HepG2 (cell line): ENCODE measurements at regions not wholly inside any gene's neighbourhood (a gene's known extent, or its start where the extent isn't known, plus 50 kb on each side); places are given as distances from the start of the nearest gene placed in this dataset.

Experiments used
- ATAC-seq: fragments of 200-7000 bp; cut with Tn5 transposase; 3 replicates; pipeline ENCODE4 v1.9.1; 2020; ENCODE audit warnings: mild to moderate bottlenecking, moderate library complexity
- BruUV-seq: library from RNA; stranded (reverse); fragments of 400-500 nt; replicated peaks from 2 replicates; lab custom pipeline; 2021; lab: Mats Ljungman, UMichigan
- CTCF ChIA-PET: fragments of 300-600 bp; formaldehyde crosslinking; extraction: SDS; loops from one replicate; lab custom pipeline; 2021; ENCODE audit warnings: low total read pairs, inconsistent platforms, low intra/inter-chr PET ratio; lab: Yijun Ruan, JAX
- POLR2A ChIA-PET: fragments of 350-600 bp; sonication (Branson Sonifier 250); formaldehyde crosslinking; loops from one replicate; lab custom pipeline; 2020; ENCODE audit warnings: antibody characterized with exemption, inconsistent platforms; lab: Yijun Ruan, JAX
- DNase-seq: peaks from one replicate; pipeline ENCODE4 v3.0.0-alpha.2; 2015; ENCODE audit warnings: low spot score
- FAIRE-seq: peaks from 3 replicates; lab custom pipeline; 2011; peaks lifted over from hg19 to GRCh38; lab: Jason Lieb, UNC
- H2AFZ ChIP-seq: one replicate; pipeline ENCODE4 v1.6.1; 2011; ENCODE audit warnings: low read length, inconsistent platforms
- H3K27ac ChIP-seq: fragments of 300-600 bp; 3 replicates; pipeline ENCODE4 v1.8.0; 2011; ENCODE audit warnings: mixed run types, mild to moderate bottlenecking, mixed read lengths, low read length, inconsistent platforms; ENCODE audit not compliant: insufficient read depth; ENCODE audit errors: extremely low read length
- H3K27me3 ChIP-seq, 2 experiments: fragments of 200-600 bp in 1 of 2; 2 replicates in 1 of 2; 3 replicates in 1 of 2; pipeline versions ENCODE4 v1.6.0 to v1.8.0; 2011; ENCODE audit warnings: low read length in 2 of 2, mild to moderate bottlenecking in 2 of 2, moderate library complexity in 2 of 2, inconsistent platforms in 1 of 2; ENCODE audit not compliant: insufficient read depth in 2 of 2, control insufficient read depth in 1 of 2
- H3K36me3 ChIP-seq, 2 experiments: fragments of 200-600 bp in 1 of 2; replicated peaks in 1 of 2; 2 replicates in 1 of 2; 3 replicates in 1 of 2; pipeline versions ENCODE4 v1.5.1 to v1.8.0; 2011; ENCODE audit warnings: low read length in 2 of 2, inconsistent platforms in 1 of 2; ENCODE audit not compliant: insufficient read depth in 2 of 2, control insufficient read depth in 1 of 2
- H3K4me1 ChIP-seq: 2 replicates; pipeline ENCODE4 v1.5.1; 2012; ENCODE audit warnings: low read length, inconsistent platforms; ENCODE audit not compliant: insufficient read depth
- H3K4me2 ChIP-seq: 2 replicates; pipeline ENCODE4 v1.6.0; 2011; ENCODE audit warnings: low read depth, low read length, inconsistent platforms
- H3K4me3 ChIP-seq, 3 experiments: fragments of 200-600 bp in 1 of 3; sonication (generic), shearing (Covaris generic) in 1 of 3; replicated peaks in 1 of 3; 2 replicates each; pipeline ENCODE4 v1.5.1; 2011 to 2016; ENCODE audit warnings: low read length in 3 of 3, inconsistent platforms in 2 of 3, low read depth in 2 of 3, mild to moderate bottlenecking in 2 of 3, control low read depth in 1 of 3, mixed read lengths in 1 of 3; ENCODE audit not compliant: insufficient read depth in 1 of 3
- H3K79me2 ChIP-seq: one replicate; pipeline ENCODE4 v1.6.1; 2011; ENCODE audit warnings: low read length, inconsistent platforms; ENCODE audit not compliant: insufficient read depth
- H3K9ac ChIP-seq: 2 replicates; pipeline ENCODE4 v1.6.0; 2011; ENCODE audit warnings: mild to moderate bottlenecking, low read depth, low read length, inconsistent platforms; ENCODE audit not compliant: insufficient read depth
- H3K9me3 ChIP-seq: 2 replicates; pipeline ENCODE4 v1.5.1; 2012; ENCODE audit warnings: mild to moderate bottlenecking, low read length
- H4K20me1 ChIP-seq: 2 replicates; pipeline ENCODE4 v1.6.0; 2011; ENCODE audit warnings: inconsistent platforms, mild to moderate bottlenecking, low read length, moderate library complexity; ENCODE audit not compliant: insufficient read depth
- AKNA ChIP-seq: sonication (generic); formaldehyde crosslinking; IDR thresholded peaks from 2 replicates; pipeline ENCODE4 v1.4.0; 2020; ENCODE audit warnings: missing genetic modification reagents, borderline replicate concordance
- DZIP1 ChIP-seq: sonication (generic); formaldehyde crosslinking; IDR thresholded peaks from 2 replicates; pipeline ENCODE4 v1.5.0; 2020; ENCODE audit warnings: mild to moderate bottlenecking, missing genetic modification reagents
- EHMT2 ChIP-seq: fragments of 200-600 bp; sonication (generic); IDR thresholded peaks from 2 replicates; pipeline ENCODE4 v1.7.0; 2017; ENCODE audit warnings: antibody characterized with exemption, low read depth, low read length, borderline replicate concordance
- FIP1L1 ChIP-seq: fragments of 200-400 bp; formaldehyde crosslinking; IDR thresholded peaks from 2 replicates; pipeline ENCODE4 v1.6.1; 2018; ENCODE audit warnings: low read depth, mild to moderate bottlenecking, low read length, moderate library complexity, borderline replicate concordance; ENCODE audit not compliant: insufficient read depth
- FOXA1 ChIP-seq, 2 experiments: fragments of 450-650 bp in 1 of 2; sonication (generic) in 1 of 2; formaldehyde crosslinking in 1 of 2; IDR thresholded peaks; 2 replicates each; pipeline versions ENCODE4 v1.4.0 to v1.6.1; 2016 to 2020; ENCODE audit warnings: missing genetic modification reagents in 1 of 2
- HNRNPL ChIP-seq: fragments of 200-400 bp; formaldehyde crosslinking; IDR thresholded peaks from 2 replicates; pipeline ENCODE4 v1.6.1; 2017; ENCODE audit warnings: mild to moderate bottlenecking, low read depth, low read length
- SRSF4 ChIP-seq: fragments of 200-400 bp; formaldehyde crosslinking; IDR thresholded peaks from one replicate; pipeline ENCODE4 v1.6.1; 2018; ENCODE audit warnings: mild to moderate bottlenecking, low read depth, low read length, moderate library complexity; ENCODE audit not compliant: poor library complexity, severe bottlenecking
- TOPORS ChIP-seq: sonication (generic); formaldehyde crosslinking; IDR thresholded peaks from 2 replicates; pipeline ENCODE4 v1.8.0; 2023; ENCODE audit warnings: mild to moderate bottlenecking, missing genetic modification reagents
- USF2 ChIP-seq, 2 experiments: sonication (generic) in 1 of 2; formaldehyde crosslinking in 1 of 2; IDR thresholded peaks; 2 replicates each; pipeline versions ENCODE4 v1.5.1 to v1.6.1; 2011 to 2020; ENCODE audit warnings: borderline replicate concordance in 1 of 2, low read depth in 1 of 2, low read length in 1 of 2, mild to moderate bottlenecking in 1 of 2, missing genetic modification reagents in 1 of 2, moderate library complexity in 1 of 2
- ZNF160 ChIP-seq: sonication (generic); formaldehyde crosslinking; IDR thresholded peaks from 2 replicates; pipeline ENCODE4 v1.8.0; 2022; ENCODE audit warnings: mild to moderate bottlenecking, inconsistent platforms, missing genetic modification reagents
- ZNF260 ChIP-seq: sonication (generic); formaldehyde crosslinking; IDR thresholded peaks from 2 replicates; pipeline ENCODE4 v1.4.0; 2020; ENCODE audit warnings: missing genetic modification reagents, low read depth, mild to moderate bottlenecking, borderline replicate concordance
- ZNF878 ChIP-seq: sonication (generic); formaldehyde crosslinking; IDR thresholded peaks from 2 replicates; pipeline ENCODE4 v1.8.1; 2023; ENCODE audit warnings: mild to moderate bottlenecking, missing genetic modification reagents, moderate library complexity
- WGBS: methylation state at CpG from one replicate; pipeline ENCODE4 v1.1.6; 2017; ENCODE audit warnings: low lambda C conversion rate; 5-methylcytosine and 5-hydroxymethylcytosine counted together
- in situ Hi-C: cut with HindIII; loops from 2 replicates; pipeline ENCODE4 v1.10.0; 2017; ENCODE audit warnings: low pct_unique_long_range_greater_than_20kb; ENCODE audit not compliant: extremely low pct_ligation_motif_present
- intact Hi-C: fragments of 100-400 bp; cut with micrococcal nuclease; formaldehyde crosslinking; loops from one replicate; pipeline ENCODE4 v1.10.0; 2022; ENCODE audit not compliant: unreplicated experiment

GRCh38 chr2:16214861-16215260 lies 274.5 kb downstream of the MYCN start:
- intact Hi-C loops (loop anchor here (10.0 kb wide), 2 partner anchors 140 to 180 kb away; no protein-coding TSS in a partner anchor), in situ Hi-C loops (loop anchor here (5.0 kb wide), 1 partner anchor 273 kb away; the partner anchor contains the start of gene MYCN)
- Histone ChIP-seq H3K79me2 (no peaks in the 10 kb centered on the region), H3K27ac (no peak overlapping the region), H3K9me3 (no peaks in the 10 kb centered on the region), H3K4me1 (no peaks in the 10 kb centered on the region), H2AFZ (no peak overlapping the region), H3K27me3 (peaks cover 0 to 13% of the 10 kb centered on the region in 2 experiments; a peak in 3 of 5 replicates), H4K20me1 (no peaks in the 10 kb centered on the region), H3K4me2 (no peak overlapping the region), H3K4me3 (no peak overlapping the region), H3K9ac (no peak overlapping the region), H3K36me3 (no peaks in the 10 kb centered on the region)
- WGBS = 30% methylated on average over 5 of the region's 5 CpGs
- POLR2A ChIA-PET = no interaction called here
- FAIRE-seq (no peak), ATAC-seq (no peak), DNase-seq (no peak)
- BruUV-seq = no TSS peak
- no peak for TF ChIP-seq FIP1L1
- no peak for TF ChIP-seq FOXA1 (IDR thresholded peaks at IDR 0.05)
- no peak for TF ChIP-seq FOXA1 (CRISPR knock-in tag; IDR thresholded peaks at IDR 0.05)
- TF ChIP-seq ZNF878 (CRISPR knock-in tag) = no peak
- no peak for TF ChIP-seq ZNF160 (CRISPR knock-in tag)
- no peak for TF ChIP-seq ZNF260 (CRISPR knock-in tag)
- no peak for TF ChIP-seq HNRNPL
- TF ChIP-seq DZIP1 (CRISPR knock-in tag) = no peak
- no peak for TF ChIP-seq SRSF4
- no peak for TF ChIP-seq TOPORS (CRISPR knock-in tag)
- no peak for TF ChIP-seq AKNA (CRISPR knock-in tag)
- no peak for TF ChIP-seq USF2 (IDR thresholded peaks at IDR 0.05; ENCODE audit: low read depth, low read length)
- TF ChIP-seq USF2 (CRISPR knock-in tag; IDR thresholded peaks at IDR 0.05; ENCODE audit: borderline replicate concordance) = no peak
- no peak for TF ChIP-seq EHMT2
- CTCF ChIA-PET = no interaction called here
